CD4-positive, alpha-beta T cell (primary cell): ENCODE measurements at regions not wholly inside any gene's neighbourhood (a gene's known extent, or its start where the extent isn't known, plus 50 kb on each side); places are given as distances from the start of the nearest gene placed in this dataset.

Source experiments
- ATAC-seq: fragments of 200-7000 bp; cut with Tn5 transposase; one replicate; pipeline ENCODE4 v1.10.0; 2022; ENCODE audit warnings: mild to moderate bottlenecking; ENCODE audit not compliant: poor library complexity
- CTCF ChIA-PET: fragments of 350-600 bp; sonication (Branson Sonifier 250); formaldehyde crosslinking; loops from one replicate; lab custom pipeline; 2021; ENCODE audit warnings: antibody characterized with exemption, inconsistent platforms; lab: Charles Lee
- POLR2A ChIA-PET: fragments of 350-600 bp; sonication (Branson Sonifier 250); formaldehyde crosslinking; loops from one replicate; lab custom pipeline; 2021; ENCODE audit warnings: antibody characterized with exemption, inconsistent platforms; lab: Charles Lee
- DNase-seq, 14 experiments: peaks; one replicate each; pipeline ENCODE4 v3.0.0-alpha.2; 2013 to 2020; ENCODE audit warnings: mixed read lengths in 2 of 14
- H3K27ac ChIP-seq, 2 donors: one replicate each; pipeline versions ENCODE4 v1.5.1 to v1.7.0; 2013; ENCODE audit warnings: low read length in 2 of 2, low read depth in 1 of 2, mild to moderate bottlenecking in 1 of 2
- H3K27me3 ChIP-seq, 2 experiments: 1 replicate in 1 of 2; 2 replicates in 1 of 2; pipeline versions ENCODE4 v1.6.1 to v1.7.0; 2013; ENCODE audit warnings: low read length in 2 of 2, control low read depth in 1 of 2, mild to moderate bottlenecking in 1 of 2, moderate library complexity in 1 of 2; ENCODE audit not compliant: insufficient read depth in 2 of 2, control insufficient read depth in 1 of 2
- H3K36me3 ChIP-seq: one replicate; pipeline ENCODE4 v1.6.1; 2013; ENCODE audit warnings: low read length, control low read depth; ENCODE audit not compliant: insufficient read depth
- H3K4me1 ChIP-seq: one replicate; pipeline ENCODE4 v1.6.1; 2013; ENCODE audit warnings: low read length, control low read depth; ENCODE audit not compliant: insufficient read depth
- H3K4me3 ChIP-seq: one replicate; pipeline ENCODE4 v1.5.1; 2013; ENCODE audit warnings: mild to moderate bottlenecking, low read length, moderate library complexity
- H3K9me3 ChIP-seq, 2 experiments: 1 replicate in 1 of 2; 2 replicates in 1 of 2; pipeline versions ENCODE4 v1.6.1 to v1.7.0; 2013; ENCODE audit warnings: low read length in 2 of 2, mild to moderate bottlenecking in 2 of 2, control low read depth in 1 of 2, moderate library complexity in 1 of 2; ENCODE audit not compliant: control insufficient read depth in 1 of 2, insufficient read depth in 1 of 2
- H3K27ac Mint-ChIP-seq: one replicate; pipeline ENCODE4 v1.8.0; 2020; ENCODE audit warnings: mixed read lengths
- H3K27me3 Mint-ChIP-seq: one replicate; pipeline ENCODE4 v1.8.0; 2021; ENCODE audit warnings: mixed read lengths
- H3K36me3 Mint-ChIP-seq: one replicate; pipeline ENCODE4 v1.8.0; 2021; ENCODE audit warnings: low read depth, mixed read lengths
- H3K4me1 Mint-ChIP-seq: one replicate; pipeline ENCODE4 v1.8.0; 2021; ENCODE audit warnings: low read depth, mixed read lengths
- H3K4me3 Mint-ChIP-seq: one replicate; pipeline ENCODE4 v1.8.0; 2020; ENCODE audit warnings: mild to moderate bottlenecking, mixed read lengths
- H3K9me3 Mint-ChIP-seq: one replicate; pipeline ENCODE4 v1.8.0; 2020; ENCODE audit warnings: mixed read lengths
- intact Hi-C, 2 experiments: fragments of 100-400 bp; cut with DNase I in 1 of 2; cut with micrococcal nuclease in 1 of 2; formaldehyde crosslinking; loops; one replicate each; pipeline versions ENCODE4 v1.15.1 to v1.9.0; 2023 to 2025; cut with DNase I, micrococcal nuclease
- TF ChIP-seq, protein P1 (sequence below): fragments of 200-600 bp; IDR thresholded peaks from one replicate; pipeline ENCODE4 v1.8.0; 2022; ENCODE audit warnings: antibody characterized with exemption, mild to moderate bottlenecking

DNA sequence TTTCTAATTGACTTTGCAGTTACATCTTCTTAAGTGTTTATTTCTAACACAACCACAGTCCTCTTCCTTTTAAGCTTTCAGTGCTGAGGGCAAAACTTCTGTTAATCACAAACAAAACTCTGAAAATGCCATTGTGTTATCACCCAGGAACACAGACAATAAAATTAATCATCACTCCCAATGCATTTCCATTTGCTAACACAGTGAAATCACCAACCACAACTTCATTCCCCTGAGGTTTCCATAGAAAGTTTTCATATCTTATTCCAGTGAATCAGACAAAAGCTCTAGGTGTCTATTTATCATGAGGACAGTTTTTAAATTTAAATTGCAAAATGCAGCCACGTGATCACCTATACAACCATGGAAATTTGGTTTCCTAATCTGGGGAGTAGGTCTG is 516.2 kb upstream of the TSPY4 start:
- Mint-ChIP-seq H3K27ac (no peak overlapping the region), H3K9me3 (peaks cover 3% of the 10 kb centered on the region), H3K27me3 (peaks cover 4% of the 10 kb centered on the region), H3K4me3 (no peak overlapping the region), H3K4me1 (no peaks in the 10 kb centered on the region), H3K36me3 (no peaks in the 10 kb centered on the region)
- no peak for DNase-seq
- Histone ChIP-seq H3K27me3 (no peaks in the 10 kb centered on the region), H3K36me3 (no peaks in the 10 kb centered on the region), H3K4me3 (no peak overlapping the region), H3K4me1 (no peaks in the 10 kb centered on the region), H3K9me3 (peaks cover 0 to 4% of the 10 kb centered on the region in 2 experiments), H3K27ac (no peak overlapping the region)
- no peak for ATAC-seq
- CTCF ChIA-PET, result no interaction called here
- TF ChIP-seq, protein P1, sequence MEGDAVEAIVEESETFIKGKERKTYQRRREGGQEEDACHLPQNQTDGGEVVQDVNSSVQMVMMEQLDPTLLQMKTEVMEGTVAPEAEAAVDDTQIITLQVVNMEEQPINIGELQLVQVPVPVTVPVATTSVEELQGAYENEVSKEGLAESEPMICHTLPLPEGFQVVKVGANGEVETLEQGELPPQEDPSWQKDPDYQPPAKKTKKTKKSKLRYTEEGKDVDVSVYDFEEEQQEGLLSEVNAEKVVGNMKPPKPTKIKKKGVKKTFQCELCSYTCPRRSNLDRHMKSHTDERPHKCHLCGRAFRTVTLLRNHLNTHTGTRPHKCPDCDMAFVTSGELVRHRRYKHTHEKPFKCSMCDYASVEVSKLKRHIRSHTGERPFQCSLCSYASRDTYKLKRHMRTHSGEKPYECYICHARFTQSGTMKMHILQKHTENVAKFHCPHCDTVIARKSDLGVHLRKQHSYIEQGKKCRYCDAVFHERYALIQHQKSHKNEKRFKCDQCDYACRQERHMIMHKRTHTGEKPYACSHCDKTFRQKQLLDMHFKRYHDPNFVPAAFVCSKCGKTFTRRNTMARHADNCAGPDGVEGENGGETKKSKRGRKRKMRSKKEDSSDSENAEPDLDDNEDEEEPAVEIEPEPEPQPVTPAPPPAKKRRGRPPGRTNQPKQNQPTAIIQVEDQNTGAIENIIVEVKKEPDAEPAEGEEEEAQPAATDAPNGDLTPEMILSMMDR, result no peak
- POLR2A ChIA-PET, result no interaction called here
- intact Hi-C loops, result no loop called here

DNA sequence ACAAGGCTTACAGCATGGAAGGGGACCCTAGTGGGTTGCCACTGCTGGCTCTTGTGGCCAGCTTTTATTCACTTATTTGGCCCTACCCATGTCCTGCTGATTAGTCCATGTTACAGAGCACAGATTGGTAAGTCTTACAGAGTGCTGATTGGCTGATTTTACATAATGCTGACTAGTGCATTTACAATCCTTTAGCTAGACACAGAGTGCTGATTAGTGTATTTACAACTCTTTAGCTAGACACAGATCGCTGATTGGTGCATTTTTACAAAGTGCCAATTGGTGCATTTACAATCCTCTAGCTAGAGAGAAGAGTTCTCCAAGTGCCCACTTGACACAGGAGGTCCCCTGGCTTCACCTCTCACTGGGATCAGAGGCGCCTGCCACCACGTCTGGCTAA is 485.0 kb upstream of the TSPY4 start:
- Mint-ChIP-seq H3K9me3 (no peaks in the 10 kb centered on the region), H3K4me1 (no peaks in the 10 kb centered on the region), H3K27me3 (no peaks in the 10 kb centered on the region), H3K4me3 (no peak overlapping the region), H3K27ac (no peak overlapping the region), H3K36me3 (no peaks in the 10 kb centered on the region)
- H3K36me3 ChIP-seq, result no peaks in the 10 kb centered on the region
- ATAC-seq (no peak), DNase-seq (no peak)
- H3K27me3 ChIP-seq, result no peaks in the 10 kb centered on the region
- ChIA-PET POLR2A (no interaction called here), CTCF (no interaction called here)
- no peak overlapping the region for H3K27ac ChIP-seq
- H3K9me3 ChIP-seq, result no peaks in the 10 kb centered on the region
- TF ChIP-seq, protein P1, result no peak
- no peaks in the 10 kb centered on the region for H3K4me1 ChIP-seq
- intact Hi-C loops, result no loop called here
- no peak overlapping the region for H3K4me3 ChIP-seq

DNA sequence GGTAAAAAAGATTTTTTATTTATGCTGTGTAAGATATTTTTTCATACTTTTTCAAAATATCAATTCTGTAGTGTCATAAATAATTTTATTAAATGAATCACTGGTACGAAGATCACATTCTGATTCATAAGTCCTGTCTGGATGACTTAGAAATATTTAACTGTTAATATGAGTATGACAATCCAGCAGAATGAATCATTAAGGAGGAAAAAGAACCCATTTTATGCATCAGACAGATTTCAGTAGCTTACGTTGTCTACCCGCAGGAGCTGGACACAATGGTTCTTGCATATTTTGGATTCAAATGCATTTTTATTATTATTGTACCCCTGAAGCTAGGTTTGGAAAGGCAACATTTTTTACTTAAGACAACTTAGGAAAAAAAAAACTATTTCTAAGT is 448.9 kb upstream of the TSPY4 start:
- no peaks in the 10 kb centered on the region for H3K9me3 Mint-ChIP-seq
- no peak overlapping the region for H3K27ac Mint-ChIP-seq
- no peaks in the 10 kb centered on the region for H3K27me3 Mint-ChIP-seq
- DNase-seq (no peak), ATAC-seq (no peak)
- Histone ChIP-seq H3K4me3 (no peak overlapping the region), H3K27ac (no peak overlapping the region), H3K27me3 (no peaks in the 10 kb centered on the region), H3K9me3 (no peaks in the 10 kb centered on the region), H3K36me3 (no peaks in the 10 kb centered on the region), H3K4me1 (no peaks in the 10 kb centered on the region)
- TF ChIP-seq, protein P1, result no peak
- ChIA-PET POLR2A (no interaction called here), CTCF (no interaction called here)
- intact Hi-C loops, result no loop called here
- no peaks in the 10 kb centered on the region for H3K4me1 Mint-ChIP-seq
- H3K36me3 Mint-ChIP-seq, result no peaks in the 10 kb centered on the region
- no peak overlapping the region for H3K4me3 Mint-ChIP-seq
